ENCODE measurements at regions not wholly inside any gene's neighbourhood (a gene's known extent, or its start where the extent isn't known, plus 50 kb on each side); places are given as distances from the start of the nearest gene placed in this dataset.

DNA sequence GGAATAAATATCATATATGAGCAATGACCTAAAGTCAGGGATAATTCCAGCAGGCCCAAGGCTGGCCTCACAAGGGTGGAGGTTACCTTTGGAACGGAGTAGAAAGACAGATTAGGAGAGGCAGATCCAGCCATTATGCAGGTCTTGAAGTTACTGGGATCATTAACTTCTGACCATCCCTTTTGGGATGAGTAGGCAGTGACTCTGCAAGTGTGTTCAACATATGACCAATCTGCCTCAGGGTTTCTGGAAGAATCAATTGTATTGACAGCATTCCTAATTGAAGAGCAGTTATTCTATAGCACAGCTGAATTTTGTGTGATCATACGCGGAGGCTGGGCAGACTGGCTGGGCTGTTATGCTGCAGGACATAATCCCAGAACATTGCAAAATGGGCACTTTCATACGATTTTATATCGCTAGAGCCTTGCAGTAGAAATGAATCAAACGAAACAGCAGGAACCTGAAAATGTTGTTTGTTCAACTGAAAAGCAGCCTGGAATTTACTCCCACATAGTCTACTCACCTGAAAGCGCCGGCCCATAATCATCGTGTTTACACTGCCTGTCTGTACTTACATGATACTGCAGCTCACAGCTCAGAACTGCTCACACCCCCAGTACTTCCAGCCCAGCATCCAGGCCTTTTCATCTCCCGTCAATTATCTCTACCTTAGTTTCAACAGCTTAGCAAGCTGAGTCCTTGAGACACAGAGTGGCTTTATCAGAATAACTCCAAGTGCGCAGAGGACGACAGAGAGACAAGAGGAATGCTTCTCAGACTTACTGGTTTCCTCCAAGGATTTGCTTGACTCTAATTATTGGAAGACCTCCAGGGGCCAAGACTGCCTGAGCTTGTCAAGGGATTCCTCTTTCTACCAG, 556.1 kb downstream of the EFNB2 start:
- DNase-seq (ENCODE audit: low read depth), result no peak

DNA sequence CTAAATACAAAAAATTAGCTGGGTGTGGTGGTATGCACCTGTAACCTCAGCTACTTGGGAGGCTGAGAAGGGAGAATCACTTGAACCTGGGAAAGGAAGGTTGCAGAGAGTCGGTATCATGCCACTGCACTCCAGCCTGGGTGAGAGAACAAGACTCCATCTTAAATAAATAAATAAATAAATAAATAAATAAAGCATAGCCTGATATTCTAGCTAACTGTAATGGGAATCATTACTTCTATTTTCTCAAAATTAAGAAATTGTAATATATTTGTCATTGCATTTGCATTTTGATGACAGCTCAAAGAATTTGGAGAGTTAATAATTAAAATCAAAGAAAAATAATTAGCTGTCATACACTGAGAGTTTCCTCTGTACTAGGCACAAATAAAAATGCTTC, 561.1 kb downstream of the EFNB2 start:
- DNase-seq (ENCODE audit: low read depth), result no peak

- DNase-seq (ENCODE audit: low read depth), result no peak
Observed at GRCh38 chr13:105972811-105973590, 562.5 kb downstream of the EFNB2 start.

DNA sequence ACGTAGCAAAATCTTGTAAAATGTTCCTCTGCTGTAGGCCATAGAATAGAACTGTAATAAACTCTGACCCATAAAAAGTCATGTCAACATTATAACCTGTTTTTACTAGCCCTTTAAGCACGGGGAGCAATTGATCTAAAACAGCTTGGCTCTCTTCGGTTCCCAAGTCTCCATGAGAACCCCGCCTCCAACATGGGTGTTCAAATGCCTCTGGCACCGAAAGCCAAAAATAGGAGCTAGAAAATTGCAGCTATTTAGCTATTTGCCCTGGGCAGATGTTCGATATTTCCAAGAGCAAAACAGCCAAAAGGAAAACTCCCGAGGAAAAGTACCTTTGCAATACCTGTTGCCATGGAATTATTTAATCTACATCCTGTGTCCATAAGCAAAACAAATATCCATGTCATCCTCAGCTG, 563.1 kb downstream of the EFNB2 start:
- no peak for DNase-seq (ENCODE audit: low read depth)

DNA sequence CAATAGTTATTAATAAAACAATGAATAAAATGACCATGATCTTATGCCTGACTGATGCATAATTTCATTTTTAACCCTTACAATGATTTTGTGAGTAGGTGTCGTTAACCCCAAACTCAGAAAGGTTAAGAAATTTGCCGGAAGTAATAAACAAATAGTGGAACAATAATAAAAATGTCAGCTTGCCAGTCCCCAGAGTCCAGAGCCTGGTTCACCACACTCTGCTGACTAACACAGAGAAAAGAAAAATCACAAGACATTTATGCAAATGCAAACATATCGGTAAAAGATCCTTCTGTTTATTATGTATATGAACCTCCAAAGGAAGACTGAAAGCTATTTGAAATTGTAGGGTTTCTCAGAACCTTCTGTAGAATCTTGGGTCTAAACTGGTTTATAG, 563.7 kb downstream of the EFNB2 start:
- no peak for DNase-seq (ENCODE audit: low read depth)

DNA sequence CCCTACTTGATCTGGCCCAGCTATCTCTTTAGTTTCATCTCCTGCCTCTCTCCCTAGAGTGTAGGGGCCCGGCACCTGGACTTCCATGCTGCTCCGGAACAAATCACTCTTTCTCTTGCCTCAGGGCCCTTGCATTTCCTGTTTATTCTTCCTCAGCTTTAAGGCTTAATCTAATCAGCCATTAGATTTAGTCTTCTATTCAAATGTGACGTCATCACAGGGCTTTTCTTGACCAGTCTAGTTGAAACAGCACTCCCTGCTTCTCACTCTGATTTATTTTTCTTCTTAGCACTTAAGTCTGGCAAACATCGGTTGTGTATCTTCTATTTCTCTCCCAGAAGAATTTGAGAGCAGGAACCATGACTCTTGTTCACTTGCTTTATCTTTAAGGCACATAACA, 564.1 kb downstream of the EFNB2 start:
- no peak for DNase-seq (ENCODE audit: low read depth)

GRCh38 chr13:105969761-105970160, 565.7 kb downstream of the EFNB2 start:
- no peak for DNase-seq (ENCODE audit: low read depth)

DNA sequence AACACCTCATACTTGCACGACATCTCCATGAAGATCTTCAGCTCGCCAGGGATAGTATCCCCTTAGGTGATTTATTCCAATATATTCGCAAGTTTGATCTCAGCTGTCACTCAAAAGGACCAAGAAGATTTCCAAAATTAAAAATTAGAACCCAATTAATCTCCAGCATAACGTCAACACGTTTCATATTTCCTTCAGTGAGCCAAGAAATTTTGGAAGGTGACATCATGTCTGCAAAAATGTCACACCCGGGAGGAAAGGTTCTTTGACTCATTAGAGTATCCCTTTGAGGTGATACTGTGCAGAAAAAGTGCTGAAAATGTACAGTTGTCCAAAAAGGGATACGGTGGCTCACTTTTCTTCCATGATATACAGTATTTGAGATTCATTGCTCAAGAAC, 569.6 kb downstream of the EFNB2 start:
- DNase-seq (ENCODE audit: low read depth), result no peak

DNA sequence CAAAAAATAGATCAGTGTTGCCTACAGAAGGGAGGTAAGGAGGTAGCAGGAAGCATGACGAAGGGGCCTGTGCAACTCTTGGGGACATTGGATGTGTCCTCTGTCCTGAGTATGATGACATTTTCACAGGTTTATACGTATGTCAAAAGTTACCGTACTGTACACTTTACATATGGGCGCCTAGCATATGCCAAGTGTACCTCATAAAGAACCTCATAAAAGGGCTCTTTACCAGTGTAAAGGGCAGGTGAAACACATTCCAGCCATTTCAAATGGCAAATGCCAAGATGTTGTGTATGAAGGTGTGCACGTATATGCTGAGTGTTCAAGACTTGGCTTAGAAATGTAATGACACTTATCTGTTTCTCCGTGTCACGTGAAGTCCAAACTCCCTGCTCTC, 573.4 kb downstream of the EFNB2 start:
- DNase-seq (ENCODE audit: low read depth), result no peak

- DNase-seq (ENCODE audit: low read depth), result no peak
Observed at GRCh38 chr13:105961438-105961837, 574.0 kb downstream of the EFNB2 start.

DNA sequence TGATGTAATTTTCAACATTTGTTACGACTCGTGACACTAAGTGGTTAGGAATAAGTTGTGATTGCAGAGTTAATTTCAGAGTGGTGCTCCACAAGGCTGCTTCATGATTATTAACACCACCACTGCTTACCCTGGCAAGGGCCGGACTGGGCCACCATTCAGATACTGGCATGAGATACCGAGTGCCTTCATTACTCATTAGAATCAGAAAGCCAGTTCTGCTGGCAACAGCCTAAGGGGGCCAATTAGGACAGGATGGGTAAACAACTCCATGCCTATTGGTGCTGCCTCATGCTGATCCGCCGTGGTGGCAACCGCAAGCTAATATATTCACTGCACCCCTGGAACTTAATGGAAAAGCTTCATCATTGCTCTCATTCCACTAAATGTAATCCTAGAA, 575.1 kb downstream of the EFNB2 start:
- DNase-seq (ENCODE audit: low read depth), result no peak

- DNase-seq (ENCODE audit: low read depth), result no peak
Observed at GRCh38 chr13:105959876-105960275, 575.6 kb downstream of the EFNB2 start.

GRCh38 chr13:105957769-105958438, 577.6 kb downstream of the EFNB2 start:
- no peak for DNase-seq (ENCODE audit: low read depth)

- DNase-seq (ENCODE audit: low read depth), result no peak
Observed at GRCh38 chr13:105956921-105957320, 578.5 kb downstream of the EFNB2 start.

DNA sequence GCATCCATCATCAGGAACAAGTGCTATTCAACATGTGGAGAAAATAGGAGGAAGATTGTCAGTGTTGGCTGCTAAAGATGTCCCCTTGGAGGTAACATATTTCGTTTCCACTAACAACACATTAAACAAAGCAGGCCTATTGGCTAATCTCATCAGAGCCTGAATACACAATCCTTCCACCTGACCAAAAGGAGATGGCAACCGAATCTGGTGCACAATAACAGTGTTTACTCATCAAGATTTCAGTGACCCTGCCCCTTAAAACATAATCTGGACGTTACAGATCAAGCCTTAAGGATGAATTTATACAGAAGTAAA, 582.5 kb downstream of the EFNB2 start:
- no peak for DNase-seq (ENCODE audit: low read depth)

DNA sequence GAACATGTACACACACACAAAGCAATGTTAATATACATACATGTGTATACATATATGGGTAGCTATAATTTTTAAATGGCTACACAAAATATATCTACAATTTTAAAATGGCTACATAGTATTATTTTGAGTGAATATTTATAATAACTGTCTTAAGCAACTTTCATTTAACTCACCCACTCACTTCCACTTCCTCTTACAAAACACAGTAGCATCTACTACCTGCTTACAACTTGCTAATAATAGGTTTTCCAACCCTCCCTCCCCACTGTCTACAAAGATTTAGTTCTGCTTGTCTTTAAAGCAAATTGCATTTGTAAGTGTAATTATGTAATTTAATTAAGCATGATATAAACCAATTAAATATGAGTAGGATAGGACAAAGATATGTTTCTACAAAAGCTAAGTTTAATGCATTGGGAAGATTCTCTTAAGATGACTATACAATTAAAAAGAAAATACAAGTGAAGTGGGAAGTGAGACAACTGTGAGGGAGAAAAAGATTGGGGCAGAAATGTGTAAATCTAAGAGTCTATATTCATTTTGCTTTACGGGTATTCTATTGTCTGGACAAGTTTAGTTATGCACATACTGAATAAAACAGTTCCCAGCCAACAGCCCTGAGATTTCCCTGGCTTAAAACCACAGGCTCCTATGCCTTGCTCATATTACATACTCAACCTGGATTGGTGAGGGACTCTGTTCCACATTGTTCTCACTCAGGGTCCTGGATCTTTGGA, 583.1 kb downstream of the EFNB2 start:
- no peak for DNase-seq (ENCODE audit: low read depth)

DNA sequence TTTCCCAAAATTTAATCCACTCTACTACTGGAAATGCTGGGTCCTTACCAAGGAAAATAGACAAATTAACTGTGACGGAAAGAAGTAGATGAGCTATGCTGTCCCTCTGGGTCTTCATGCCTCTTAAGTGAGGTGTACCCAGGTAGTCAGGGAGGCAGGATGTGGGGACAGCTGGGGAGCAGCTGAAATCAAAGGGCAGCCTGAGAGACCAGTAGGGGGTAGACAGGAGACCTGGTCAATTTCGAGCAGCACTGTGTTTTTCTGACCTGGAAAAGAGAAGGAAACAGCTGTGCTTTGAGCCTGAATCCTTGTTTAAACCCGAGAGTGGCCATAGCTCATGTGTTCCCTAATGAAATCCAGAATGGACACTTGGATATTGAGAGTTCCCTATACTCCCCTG, 587.3 kb downstream of the EFNB2 start:
- DNase-seq (ENCODE audit: low read depth), result no peak

- DNase-seq (ENCODE audit: low read depth), result no peak
Observed at GRCh38 chr13:105940882-105941281, 594.6 kb downstream of the EFNB2 start.

GRCh38 chr13:105937451-105937850, 598.0 kb downstream of the EFNB2 start:
- no peak for DNase-seq (ENCODE audit: low read depth)

DNA sequence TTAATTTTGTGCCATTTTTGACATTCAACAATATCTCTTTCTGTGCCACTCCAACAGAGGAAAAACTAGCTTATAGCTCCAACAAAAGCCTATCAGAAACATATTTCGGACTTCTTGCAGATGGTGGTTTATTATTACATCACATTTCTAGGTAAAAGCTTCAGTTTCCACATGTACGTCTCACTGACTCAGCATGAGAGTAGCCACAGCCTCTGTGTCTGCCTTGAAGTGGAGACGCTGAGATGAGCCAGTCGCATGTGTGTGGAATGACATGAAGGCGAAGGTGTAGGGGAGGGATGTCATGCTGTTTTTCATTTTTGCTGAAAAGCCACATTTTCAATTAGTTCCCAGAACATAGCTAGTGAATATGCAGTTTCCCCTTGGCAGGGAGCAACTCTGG, 598.6 kb downstream of the EFNB2 start:
- no peak for DNase-seq (ENCODE audit: low read depth)

GRCh38 chr13:105929505-105929904, 606.0 kb downstream of the EFNB2 start:
- DNase-seq (ENCODE audit: low read depth), result no peak

DNA sequence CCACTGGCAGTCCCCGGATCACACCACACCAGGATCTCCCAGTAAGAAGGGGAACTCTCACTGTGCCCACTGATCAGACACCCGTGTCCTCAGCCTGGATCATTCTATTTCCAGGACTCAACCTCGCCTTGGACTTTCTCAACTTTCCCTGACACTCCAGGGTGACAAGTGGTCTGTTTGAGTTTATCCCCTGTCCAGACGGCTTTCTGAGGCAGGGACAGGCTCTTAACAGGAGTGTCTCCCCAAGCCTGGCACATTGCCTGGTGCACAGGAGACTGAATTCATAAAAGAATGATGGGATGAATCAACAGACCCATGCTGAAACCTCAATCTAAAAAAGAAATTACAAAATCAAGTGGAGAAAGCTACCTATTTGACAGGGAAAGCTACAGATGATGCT, 606.6 kb downstream of the EFNB2 start:
- DNase-seq (ENCODE audit: low read depth), result no peak
